22Rv1 (cell line): ENCODE measurements at regions not wholly inside any gene's neighbourhood (a gene's known extent, or its start where the extent isn't known, plus 50 kb on each side); places are given as distances from the start of the nearest gene placed in this dataset.

Experiments used
- ZFX ChIP-seq: fragments of 450-650 bp; IDR thresholded peaks from 2 replicates; pipeline ENCODE4 v1.6.1; 2017; ENCODE audit warnings: antibody characterized with exemption, borderline replicate concordance
- TF ChIP-seq, protein P1 (sequence below): fragments of 450-650 bp; IDR thresholded peaks from 2 replicates; pipeline ENCODE4 v1.5.1; 2017; ENCODE audit warnings: mild to moderate bottlenecking

DNA sequence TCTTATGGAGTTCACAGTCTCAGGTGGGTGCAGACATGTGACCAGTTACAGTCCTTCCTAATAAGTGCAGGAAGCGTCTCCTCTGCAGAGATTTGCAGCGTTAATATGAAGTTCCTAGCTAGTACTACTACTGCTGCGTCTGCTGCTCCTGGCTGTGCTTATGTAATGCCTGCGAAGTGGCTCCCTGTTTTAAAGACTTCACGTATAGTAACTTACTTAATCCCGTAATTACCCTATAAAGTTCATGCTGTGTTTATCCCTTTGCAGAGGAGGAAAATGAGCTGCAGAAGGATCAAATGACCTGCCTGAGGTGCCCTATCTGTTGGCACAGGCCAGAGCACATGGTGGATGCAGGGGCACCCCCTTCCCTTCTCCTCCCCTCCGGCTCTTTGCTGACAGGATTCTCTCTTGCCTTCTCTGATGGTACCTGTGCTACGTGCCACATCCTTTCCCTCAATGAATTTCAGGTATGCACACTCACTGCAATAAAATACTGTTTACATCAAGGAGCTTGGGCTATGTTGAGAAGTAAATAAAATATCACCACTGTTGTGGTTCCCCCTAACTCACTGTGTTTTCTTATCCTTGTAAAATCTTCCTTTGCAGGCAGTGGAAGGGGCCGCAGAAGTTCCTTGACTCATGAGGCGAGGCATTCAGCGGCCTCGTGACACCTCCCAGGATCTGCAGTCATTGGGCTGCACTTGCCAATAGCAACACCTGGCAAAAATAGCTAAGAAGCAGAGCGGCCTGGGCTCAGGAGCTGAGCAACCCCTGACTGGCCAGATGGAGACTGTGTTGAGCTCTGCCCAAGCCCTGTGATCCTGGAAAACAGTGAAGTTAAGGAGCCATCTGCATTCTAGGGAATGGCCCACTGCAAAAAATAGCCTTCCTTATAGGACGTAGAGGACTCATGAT lies 188.9 kb upstream of the ATP10A start:
- TF ChIP-seq, protein P1, sequence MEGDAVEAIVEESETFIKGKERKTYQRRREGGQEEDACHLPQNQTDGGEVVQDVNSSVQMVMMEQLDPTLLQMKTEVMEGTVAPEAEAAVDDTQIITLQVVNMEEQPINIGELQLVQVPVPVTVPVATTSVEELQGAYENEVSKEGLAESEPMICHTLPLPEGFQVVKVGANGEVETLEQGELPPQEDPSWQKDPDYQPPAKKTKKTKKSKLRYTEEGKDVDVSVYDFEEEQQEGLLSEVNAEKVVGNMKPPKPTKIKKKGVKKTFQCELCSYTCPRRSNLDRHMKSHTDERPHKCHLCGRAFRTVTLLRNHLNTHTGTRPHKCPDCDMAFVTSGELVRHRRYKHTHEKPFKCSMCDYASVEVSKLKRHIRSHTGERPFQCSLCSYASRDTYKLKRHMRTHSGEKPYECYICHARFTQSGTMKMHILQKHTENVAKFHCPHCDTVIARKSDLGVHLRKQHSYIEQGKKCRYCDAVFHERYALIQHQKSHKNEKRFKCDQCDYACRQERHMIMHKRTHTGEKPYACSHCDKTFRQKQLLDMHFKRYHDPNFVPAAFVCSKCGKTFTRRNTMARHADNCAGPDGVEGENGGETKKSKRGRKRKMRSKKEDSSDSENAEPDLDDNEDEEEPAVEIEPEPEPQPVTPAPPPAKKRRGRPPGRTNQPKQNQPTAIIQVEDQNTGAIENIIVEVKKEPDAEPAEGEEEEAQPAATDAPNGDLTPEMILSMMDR, result no peak
- TF ChIP-seq ZFX, result no peak
